Activated T-helper 9 cell treated with anti-CD3 and anti-CD28 coated beads, Interleukin-2, amount 50 U/mL, for 16 hours (primary cell): ENCODE measurements at regions not wholly inside any gene's neighbourhood (a gene's known extent, or its start where the extent isn't known, plus 50 kb on each side); places are given as distances from the start of the nearest gene placed in this dataset.
"Not testable (repeated sequence)": the region's sequence is repeated elsewhere in the genome, so short reads cannot be mapped to it uniquely, and the experiment has no call there.

Experiments used
- DNase-seq: peaks from one replicate; pipeline ENCODE4 v3.0.0-alpha.2; 2020; ENCODE audit warnings: low read depth

- DNase-seq = no peak
Measured at GRCh38 chr13:87877477-87877876, 206.3 kb downstream of the SLITRK5 start.

DNA sequence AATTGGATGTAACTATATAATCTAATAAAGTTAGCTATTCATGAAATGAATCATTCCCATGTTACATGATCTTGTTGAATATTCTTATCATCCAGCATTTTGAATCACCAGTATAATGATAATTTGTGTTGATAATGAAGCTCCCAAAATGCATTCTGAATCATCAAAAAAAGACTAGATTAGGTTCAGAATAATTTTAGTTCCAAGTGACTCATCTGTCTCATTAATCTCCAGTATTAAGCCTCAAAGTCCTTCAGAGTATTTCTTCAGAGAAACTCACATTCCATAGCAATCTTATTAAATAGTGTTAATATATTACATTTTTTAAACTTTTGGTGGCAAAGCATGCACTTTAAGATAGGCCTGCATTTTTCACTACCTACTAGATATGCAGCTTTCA is 207.5 kb downstream of the SLITRK5 start:
- no peak for DNase-seq

DNA sequence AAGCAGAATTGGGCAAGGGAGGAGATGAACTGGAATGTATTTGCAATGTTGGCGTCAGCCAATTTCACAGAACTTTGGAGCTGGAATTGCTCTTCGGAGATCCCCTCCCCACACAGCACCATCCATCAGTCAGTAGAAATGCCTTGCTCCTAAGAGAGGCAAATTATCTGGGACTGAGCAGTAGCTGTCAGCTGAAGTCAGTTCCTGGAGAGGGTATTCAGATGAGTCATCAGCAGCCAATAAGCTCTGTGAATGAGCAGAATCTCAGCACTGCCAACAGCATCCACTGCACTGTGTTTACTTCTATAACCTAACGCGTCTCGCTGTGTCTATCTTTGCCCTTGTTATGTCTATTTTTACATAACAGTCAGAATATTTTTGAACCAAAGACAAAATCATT is 213.7 kb downstream of the SLITRK5 start:
- DNase-seq = no peak

DNA sequence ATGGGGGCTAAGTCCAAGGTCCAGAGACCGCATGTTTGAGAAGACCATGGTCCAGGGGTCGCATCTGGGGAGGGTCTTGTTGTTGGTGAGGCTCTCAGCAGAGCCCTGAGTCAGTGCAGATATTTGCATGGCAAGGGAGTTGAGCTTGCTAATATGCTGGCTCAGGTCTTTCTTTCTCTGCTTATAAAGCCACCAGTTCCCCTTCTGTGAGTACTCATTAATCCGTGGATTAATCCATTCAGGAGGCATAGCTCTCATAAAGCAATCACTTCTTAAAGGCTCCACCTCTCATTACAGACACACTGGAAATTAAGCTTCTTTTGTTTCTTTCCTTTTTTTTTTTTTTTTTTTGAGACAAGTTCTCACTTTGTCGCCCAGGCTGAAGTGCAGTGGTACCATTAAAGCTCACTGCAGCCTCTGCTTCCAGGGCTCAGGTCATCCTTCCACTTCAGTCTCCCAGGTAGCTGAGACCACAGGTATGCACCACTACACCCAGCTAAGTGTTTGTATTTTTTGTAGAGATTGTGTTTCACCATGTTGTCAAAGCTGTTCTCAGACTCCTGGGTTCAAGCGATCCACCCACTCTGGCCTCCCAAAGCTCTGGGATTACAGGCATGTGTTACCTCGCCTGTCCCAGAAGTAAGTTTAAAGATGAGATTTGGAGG is 216.4 kb downstream of the SLITRK5 start:
- no peak for DNase-seq

GRCh38 chr13:87889254-87889653 is 218.1 kb downstream of the SLITRK5 start:
- DNase-seq = no peak

- no peak for DNase-seq
Measured at GRCh38 chr13:87893186-87893585, 222.0 kb downstream of the SLITRK5 start.

DNA sequence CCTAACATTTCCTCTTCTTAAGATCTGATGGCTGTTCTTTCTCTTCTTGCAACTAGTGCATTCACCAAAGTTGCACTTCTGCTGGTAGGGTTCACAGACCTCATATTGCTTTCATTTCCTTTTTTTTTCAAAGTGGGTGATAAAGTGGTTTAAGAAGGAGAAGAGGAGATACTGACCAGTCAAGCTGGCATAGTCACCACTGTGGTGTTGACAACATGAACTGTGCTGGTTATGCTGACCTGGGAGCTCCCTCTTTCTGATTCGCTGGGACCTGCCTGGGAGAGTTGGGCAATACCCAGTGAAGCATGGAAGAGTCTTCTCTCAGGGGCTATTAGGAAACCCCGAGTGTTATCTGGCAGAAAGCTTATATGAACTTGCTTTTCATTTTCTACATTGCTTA is 222.9 kb downstream of the SLITRK5 start:
- no peak for DNase-seq

DNA sequence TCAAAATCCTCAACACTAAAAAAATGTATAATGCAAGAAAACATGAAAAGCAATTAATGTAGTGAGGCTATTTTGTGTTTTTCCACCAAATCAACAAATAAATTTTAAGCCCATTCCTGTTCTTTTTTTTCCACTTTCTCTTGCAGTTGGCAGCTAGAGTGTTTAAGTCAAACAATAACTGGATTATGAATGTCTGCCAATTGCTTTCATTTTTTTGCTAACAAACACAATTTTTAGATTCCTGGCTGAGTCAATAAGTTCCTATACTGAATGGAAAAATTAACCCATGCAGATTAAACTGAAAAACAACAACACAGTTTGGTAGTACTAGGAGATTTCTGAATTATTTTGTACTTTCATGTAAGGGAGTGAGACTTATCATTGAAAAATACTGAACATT is 232.4 kb downstream of the SLITRK5 start:
- DNase-seq = no peak

DNA sequence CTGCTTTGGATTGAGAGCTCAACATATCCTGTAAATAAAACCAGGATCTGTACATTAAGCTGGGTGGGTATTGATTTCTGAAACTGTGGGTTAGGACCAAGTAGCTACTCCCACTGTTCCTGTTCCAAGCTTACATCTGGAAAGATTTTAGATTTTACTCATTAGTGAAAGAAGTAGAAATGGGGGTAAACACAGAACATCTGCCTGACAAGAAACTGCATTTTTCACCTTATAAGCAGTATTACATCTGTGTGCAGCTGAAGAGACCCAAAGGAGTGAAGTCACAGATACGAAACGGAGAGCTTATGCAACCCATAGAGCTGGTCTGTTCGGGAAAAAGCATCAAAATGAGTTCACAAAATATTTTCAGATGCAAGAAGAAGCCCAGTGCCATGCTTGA is 235.2 kb downstream of the SLITRK5 start:
- DNase-seq = no peak

DNA sequence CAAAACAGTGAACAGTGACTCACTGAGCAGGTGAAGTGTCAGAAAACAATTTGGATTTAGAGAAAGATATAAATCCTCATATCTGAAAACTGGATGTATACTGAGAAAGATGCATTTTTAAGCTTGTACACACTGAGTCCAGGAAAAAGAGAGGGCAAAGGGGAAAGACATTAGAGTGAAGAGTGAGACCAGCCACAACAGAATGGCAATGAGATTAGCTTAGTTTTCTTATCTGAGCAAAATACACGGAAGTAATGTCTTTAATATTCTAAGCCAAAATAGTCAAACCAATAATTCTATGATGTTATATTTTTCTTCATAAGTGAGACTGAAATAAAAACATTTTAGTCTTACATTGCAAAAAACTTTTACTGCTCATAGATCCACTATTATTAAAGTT is 236.0 kb downstream of the SLITRK5 start:
- DNase-seq = no peak

GRCh38 chr13:87919956-87920355 is 248.8 kb downstream of the SLITRK5 start:
- no peak for DNase-seq

GRCh38 chr13:87923753-87924152 is 252.6 kb downstream of the SLITRK5 start:
- no peak for DNase-seq

GRCh38 chr13:87925006-87925405 is 253.8 kb downstream of the SLITRK5 start:
- no peak for DNase-seq

DNA sequence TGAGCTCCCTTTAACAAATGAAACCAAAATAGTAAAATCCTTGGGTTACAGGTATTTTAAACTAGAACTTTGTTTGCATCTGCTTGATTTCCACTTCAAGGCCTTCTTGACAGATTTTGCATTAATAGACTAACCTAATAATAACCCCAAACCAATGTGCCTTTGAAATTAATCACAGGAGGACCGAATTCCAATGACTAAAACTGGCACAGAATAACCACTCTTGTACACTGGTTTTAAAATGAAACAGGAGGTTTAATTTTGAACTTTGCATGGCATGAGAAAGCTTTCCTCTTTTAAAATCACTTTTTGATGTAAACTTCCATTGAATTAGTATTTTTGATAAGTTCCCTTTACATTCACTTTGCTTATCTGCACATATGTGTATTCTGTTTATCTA is 269.6 kb downstream of the SLITRK5 start:
- no peak for DNase-seq

- DNase-seq = no peak
Measured at GRCh38 chr13:87941226-87941625, 270.1 kb downstream of the SLITRK5 start.

GRCh38 chr13:87942205-87942604 is 271.0 kb downstream of the SLITRK5 start:
- no peak for DNase-seq

GRCh38 chr13:87944038-87944437 is 272.9 kb downstream of the SLITRK5 start:
- no peak for DNase-seq

GRCh38 chr13:87952377-87952776 is 281.2 kb downstream of the SLITRK5 start:
- DNase-seq = no peak

DNA sequence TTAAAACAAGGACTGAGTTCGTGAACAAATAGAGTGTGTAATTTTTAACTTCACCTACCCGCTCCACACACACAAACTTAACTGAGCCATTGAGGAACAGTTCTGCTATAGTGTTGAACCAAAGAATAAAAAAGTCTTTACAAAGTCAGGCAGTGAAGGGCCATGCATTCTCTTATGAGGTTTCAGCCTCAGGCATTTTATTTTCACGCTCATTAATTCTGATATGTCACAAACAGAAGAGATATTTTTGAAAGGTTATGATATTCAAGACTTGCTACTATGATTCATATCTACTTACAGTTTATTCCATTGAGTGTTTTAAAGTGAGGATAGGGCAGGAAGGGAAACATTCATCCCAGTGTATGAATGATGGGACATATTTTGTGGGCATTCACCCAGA is 282.2 kb downstream of the SLITRK5 start:
- no peak for DNase-seq

GRCh38 chr13:87954091-87954490 is 282.9 kb downstream of the SLITRK5 start:
- DNase-seq = no peak

- DNase-seq = no peak
Measured at GRCh38 chr13:87961546-87961945, 290.4 kb downstream of the SLITRK5 start.

DNA sequence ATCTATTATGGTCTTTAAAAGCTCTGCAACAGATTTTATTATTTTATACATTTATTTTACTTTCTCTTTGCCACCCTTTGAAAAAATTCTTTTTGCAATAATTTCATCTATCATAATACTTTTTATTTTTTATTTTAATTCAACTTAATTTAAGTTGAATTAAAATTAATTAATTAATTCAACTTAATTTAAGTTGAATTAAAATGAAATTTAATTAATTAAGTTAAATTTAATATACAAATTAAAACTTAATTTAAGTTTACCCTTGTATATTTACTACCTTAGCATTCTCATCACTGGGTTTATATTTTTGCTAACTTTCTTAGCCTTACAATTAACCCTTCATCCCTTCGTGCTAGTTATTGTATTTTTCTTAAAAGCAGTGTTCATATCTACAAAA is 301.4 kb downstream of the SLITRK5 start:
- no peak for DNase-seq

DNA sequence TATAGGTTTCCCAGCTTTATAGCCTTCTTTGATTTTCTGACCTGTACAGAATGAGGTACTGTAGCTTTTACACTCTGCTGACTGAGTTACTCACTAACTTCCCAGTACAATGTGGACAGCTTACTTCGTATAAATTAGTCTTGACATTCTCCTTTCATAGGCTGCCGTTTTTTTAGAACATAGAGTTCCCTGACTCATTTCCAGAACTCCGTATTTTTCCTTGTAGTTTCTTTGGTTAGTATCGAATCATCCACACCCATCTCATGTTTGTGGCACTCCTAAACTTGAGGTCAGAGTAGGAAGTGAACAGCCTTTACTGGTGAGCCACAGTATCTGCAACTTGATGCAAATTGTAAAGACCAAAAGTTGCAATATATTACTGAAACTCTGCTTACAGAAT is 303.9 kb downstream of the SLITRK5 start:
- no peak for DNase-seq

GRCh38 chr13:87976650-87977049 is 305.5 kb downstream of the SLITRK5 start:
- not testable (repeated sequence) for DNase-seq

DNA sequence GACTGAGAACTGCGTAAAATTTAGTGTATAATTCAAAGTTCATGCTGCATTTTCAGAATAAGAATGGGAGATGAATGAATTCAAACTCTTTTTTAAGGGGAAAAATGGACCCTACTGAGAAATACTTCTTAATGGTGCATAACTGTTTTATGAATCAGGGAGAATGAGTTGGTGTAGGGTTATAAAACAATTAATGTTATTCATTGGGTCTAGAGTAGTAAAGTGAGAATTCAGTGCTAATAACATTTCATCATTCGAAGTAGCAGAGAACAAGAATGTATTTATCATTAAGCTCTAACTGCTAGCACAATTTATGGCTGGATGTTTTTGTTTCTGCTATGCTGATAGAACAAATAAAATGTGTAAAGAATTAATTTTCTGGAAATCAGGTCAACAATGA is 310.2 kb downstream of the SLITRK5 start:
- DNase-seq = no peak
